MM.1S (cell line): ENCODE measurements at regions not wholly inside any gene's neighbourhood (a gene's known extent, or its start where the extent isn't known, plus 50 kb on each side); places are given as distances from the start of the nearest gene placed in this dataset.

Experiments
- DNase-seq: peaks from one replicate; pipeline ENCODE4 v3.0.0-alpha.2; 2015
- H2AFZ ChIP-seq: fragments of 300-600 bp; sonication (generic); 2 replicates; pipeline ENCODE4 v1.6.0; 2016; ENCODE audit warnings: antibody characterized with exemption, low read length
- H3F3A ChIP-seq: fragments of 300-600 bp; sonication (generic); 2 replicates; pipeline ENCODE4 v1.6.1; 2016; ENCODE audit warnings: mild to moderate bottlenecking, antibody characterized with exemption, low read length, moderate library complexity, mixed read lengths; ENCODE audit not compliant: insufficient read depth
- H3K27ac ChIP-seq: fragments of 300-600 bp; sonication (generic); 2 replicates; pipeline ENCODE4 v1.5.1; 2016; ENCODE audit warnings: mild to moderate bottlenecking, low read length
- H3K27me3 ChIP-seq: fragments of 300-600 bp; sonication (generic); replicated peaks from 2 replicates; pipeline ENCODE4 v1.6.0; 2016; ENCODE audit warnings: low read length; ENCODE audit not compliant: insufficient read depth
- H3K36me3 ChIP-seq: fragments of 300-600 bp; sonication (generic); replicated peaks from 2 replicates; pipeline ENCODE4 v1.6.1; 2016; ENCODE audit warnings: mild to moderate bottlenecking, low read length, mixed read lengths; ENCODE audit not compliant: insufficient read depth
- H3K4me1 ChIP-seq: fragments of 300-600 bp; sonication (generic); 2 replicates; pipeline ENCODE4 v1.6.1; 2016; ENCODE audit warnings: low read length, mixed read lengths
- H3K4me2 ChIP-seq: fragments of 300-600 bp; sonication (generic); 2 replicates; pipeline ENCODE4 v1.6.0; 2016; ENCODE audit warnings: low read depth, low read length
- H3K4me3 ChIP-seq: fragments of 300-600 bp; sonication (generic); 2 replicates; pipeline ENCODE4 v1.5.1; 2016; ENCODE audit warnings: low read length, mixed read lengths
- H3K79me2 ChIP-seq: fragments of 300-600 bp; sonication (generic); 2 replicates; pipeline ENCODE4 v1.6.1; 2016; ENCODE audit warnings: mixed run types, low read length, mixed read lengths
- H3K9ac ChIP-seq: fragments of 300-600 bp; sonication (generic); 2 replicates; pipeline ENCODE4 v1.6.1; 2016; ENCODE audit warnings: low read length, mixed read lengths
- H3K9me2 ChIP-seq: fragments of 300-600 bp; sonication (generic); replicated peaks from 2 replicates; pipeline ENCODE4 v1.6.1; 2016; ENCODE audit warnings: mild to moderate bottlenecking, low read length, mixed read lengths; ENCODE audit not compliant: insufficient read depth
- H3K9me3 ChIP-seq: fragments of 300-600 bp; sonication (generic); replicated peaks from 2 replicates; pipeline ENCODE4 v1.6.1; 2016; ENCODE audit warnings: mild to moderate bottlenecking, low read length, mixed read lengths; ENCODE audit not compliant: insufficient read depth
- H4K20me1 ChIP-seq: fragments of 300-600 bp; sonication (generic); 2 replicates; pipeline ENCODE4 v1.6.1; 2016; ENCODE audit warnings: mild to moderate bottlenecking, low read length, moderate library complexity, mixed read lengths; ENCODE audit not compliant: insufficient read depth
- EZH2 ChIP-seq: fragments of 300-600 bp; sonication (generic); optimal IDR thresholded peaks from 2 replicates; pipeline ENCODE3; 2017; ENCODE audit warnings: low read depth, mild to moderate bottlenecking, antibody characterized with exemption, low read length, mixed read lengths
- EZH2phosphoT487 ChIP-seq: fragments of 300-600 bp; sonication (generic); IDR thresholded peaks from 2 replicates; pipeline ENCODE4 v1.6.1; 2018; ENCODE audit warnings: antibody characterized with exemption, low read length
- TF ChIP-seq, protein P1 (sequence below): fragments of 300-600 bp; sonication (generic); IDR thresholded peaks from 2 replicates; pipeline ENCODE4 v1.5.1; 2016; ENCODE audit warnings: antibody characterized with exemption, low read length, mixed read lengths

GRCh38 chr6:77172578-77172977, 290.7 kb downstream of the HTR1B start:
- Histone ChIP-seq H3K79me2 (no peaks in the 10 kb centered on the region), H3F3A (no peaks in the 10 kb centered on the region), H3K4me2 (no peak overlapping the region), H3K4me3 (no peak overlapping the region), H3K4me1 (no peaks in the 10 kb centered on the region), H3K36me3 (no peaks in the 10 kb centered on the region), H2AFZ (no peak overlapping the region), H3K27me3 (no peaks in the 10 kb centered on the region), H3K9me2 (no peaks in the 10 kb centered on the region), H4K20me1 (no peaks in the 10 kb centered on the region), H3K9ac (no peak overlapping the region), H3K9me3 (no peaks in the 10 kb centered on the region), H3K27ac (no peak overlapping the region)
- DNase-seq, result no peak
- TF ChIP-seq, protein P1, sequence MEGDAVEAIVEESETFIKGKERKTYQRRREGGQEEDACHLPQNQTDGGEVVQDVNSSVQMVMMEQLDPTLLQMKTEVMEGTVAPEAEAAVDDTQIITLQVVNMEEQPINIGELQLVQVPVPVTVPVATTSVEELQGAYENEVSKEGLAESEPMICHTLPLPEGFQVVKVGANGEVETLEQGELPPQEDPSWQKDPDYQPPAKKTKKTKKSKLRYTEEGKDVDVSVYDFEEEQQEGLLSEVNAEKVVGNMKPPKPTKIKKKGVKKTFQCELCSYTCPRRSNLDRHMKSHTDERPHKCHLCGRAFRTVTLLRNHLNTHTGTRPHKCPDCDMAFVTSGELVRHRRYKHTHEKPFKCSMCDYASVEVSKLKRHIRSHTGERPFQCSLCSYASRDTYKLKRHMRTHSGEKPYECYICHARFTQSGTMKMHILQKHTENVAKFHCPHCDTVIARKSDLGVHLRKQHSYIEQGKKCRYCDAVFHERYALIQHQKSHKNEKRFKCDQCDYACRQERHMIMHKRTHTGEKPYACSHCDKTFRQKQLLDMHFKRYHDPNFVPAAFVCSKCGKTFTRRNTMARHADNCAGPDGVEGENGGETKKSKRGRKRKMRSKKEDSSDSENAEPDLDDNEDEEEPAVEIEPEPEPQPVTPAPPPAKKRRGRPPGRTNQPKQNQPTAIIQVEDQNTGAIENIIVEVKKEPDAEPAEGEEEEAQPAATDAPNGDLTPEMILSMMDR, result no peak
- TF ChIP-seq EZH2 (no peak), EZH2phosphoT487 (no peak)

- no peak overlapping the region for H3K27ac ChIP-seq
- H3K9me3 ChIP-seq, result no peaks in the 10 kb centered on the region
- no peak overlapping the region for H2AFZ ChIP-seq
- no peak overlapping the region for H3K9ac ChIP-seq
- H3K36me3 ChIP-seq, result no peaks in the 10 kb centered on the region
- H3K9me2 ChIP-seq, result no peaks in the 10 kb centered on the region
- no peaks in the 10 kb centered on the region for H3K27me3 ChIP-seq
- no peak for DNase-seq
- no peaks in the 10 kb centered on the region for H3K79me2 ChIP-seq
- no peak for TF ChIP-seq EZH2phosphoT487
- TF ChIP-seq, protein P1, result no peak
- TF ChIP-seq EZH2, result no peak
- no peak overlapping the region for H3K4me2 ChIP-seq
- no peaks in the 10 kb centered on the region for H4K20me1 ChIP-seq
- no peaks in the 10 kb centered on the region for H3F3A ChIP-seq
- H3K4me3 ChIP-seq, result no peak overlapping the region
- no peaks in the 10 kb centered on the region for H3K4me1 ChIP-seq
Observed at GRCh38 chr6:77159730-77160129, 303.6 kb downstream of the HTR1B start.

GRCh38 chr6:77151241-77151640, 312.1 kb downstream of the HTR1B start:
- no peak for DNase-seq
- Histone ChIP-seq H3K36me3 (no peaks in the 10 kb centered on the region), H3K27ac (no peak overlapping the region), H2AFZ (no peak overlapping the region), H3K4me3 (no peak overlapping the region), H3K79me2 (no peaks in the 10 kb centered on the region), H3K4me2 (no peak overlapping the region), H3K9me3 (no peaks in the 10 kb centered on the region), H3K27me3 (no peaks in the 10 kb centered on the region), H4K20me1 (no peaks in the 10 kb centered on the region), H3K4me1 (no peaks in the 10 kb centered on the region), H3K9ac (no peak overlapping the region), H3K9me2 (no peaks in the 10 kb centered on the region), H3F3A (no peaks in the 10 kb centered on the region)
- TF ChIP-seq EZH2 (no peak), EZH2phosphoT487 (no peak)
- TF ChIP-seq, protein P1, result no peak
